Ishikawa (cell line): ENCODE measurements at regions not wholly inside any gene's neighbourhood (a gene's known extent, or its start where the extent isn't known, plus 50 kb on each side); places are given as distances from the start of the nearest gene placed in this dataset.

Experiments used
- CEBPB ChIP-seq: IDR thresholded peaks from 2 replicates; pipeline ENCODE4 v1.6.1; 2012
- CREB1 ChIP-seq: IDR thresholded peaks from 2 replicates; pipeline ENCODE4 v1.6.1; 2012; ENCODE audit warnings: low read depth
- EGR1 ChIP-seq: IDR thresholded peaks from 2 replicates; pipeline ENCODE4 v1.6.1; 2012
- EP300 ChIP-seq: IDR thresholded peaks from 2 replicates; pipeline ENCODE4 v1.6.1; 2012; ENCODE audit warnings: borderline replicate concordance
- MAX ChIP-seq: IDR thresholded peaks from 2 replicates; pipeline ENCODE4 v1.6.1; 2012
- NFIC ChIP-seq: IDR thresholded peaks from 2 replicates; pipeline ENCODE4 v1.6.1; 2012
- RAD21 ChIP-seq: IDR thresholded peaks from 2 replicates; pipeline ENCODE4 v1.6.1; 2012; ENCODE audit warnings: low read depth
- REST ChIP-seq: IDR thresholded peaks from 2 replicates; pipeline ENCODE4 v1.6.1; 2012; ENCODE audit warnings: low read depth, mild to moderate bottlenecking
- TAF1 ChIP-seq: IDR thresholded peaks from 2 replicates; pipeline ENCODE4 v1.6.1; 2012; ENCODE audit warnings: low read depth, mild to moderate bottlenecking
- TCF12 ChIP-seq: IDR thresholded peaks from 2 replicates; pipeline ENCODE4 v1.6.1; 2012; ENCODE audit warnings: low read depth
- USF1 ChIP-seq: IDR thresholded peaks from 2 replicates; pipeline ENCODE4 v1.6.1; 2012
- YY1 ChIP-seq: IDR thresholded peaks from 2 replicates; pipeline ENCODE4 v1.6.1; 2012; ENCODE audit warnings: low read depth
- ZBTB7A ChIP-seq: IDR thresholded peaks from 2 replicates; pipeline ENCODE4 v1.6.1; 2012; ENCODE audit warnings: low read depth

- TF ChIP-seq RAD21 (no peak), NFIC (no peak), EP300 (no peak), YY1 (no peak), TCF12 (no peak), MAX (no peak), EGR1 (no peak), TAF1 (no peak), CEBPB (no peak), REST (no peak), CREB1 (no peak), ZBTB7A (no peak), USF1 (no peak)
These were observed 621.7 kb downstream of the DNAH5 start for GRCh38 chr5:13322769-13323168.
